ENCODE measurements at regions not wholly inside any gene's neighbourhood (a gene's known extent, or its start where the extent isn't known, plus 50 kb on each side); places are given as distances from the start of the nearest gene placed in this dataset.

DNA sequence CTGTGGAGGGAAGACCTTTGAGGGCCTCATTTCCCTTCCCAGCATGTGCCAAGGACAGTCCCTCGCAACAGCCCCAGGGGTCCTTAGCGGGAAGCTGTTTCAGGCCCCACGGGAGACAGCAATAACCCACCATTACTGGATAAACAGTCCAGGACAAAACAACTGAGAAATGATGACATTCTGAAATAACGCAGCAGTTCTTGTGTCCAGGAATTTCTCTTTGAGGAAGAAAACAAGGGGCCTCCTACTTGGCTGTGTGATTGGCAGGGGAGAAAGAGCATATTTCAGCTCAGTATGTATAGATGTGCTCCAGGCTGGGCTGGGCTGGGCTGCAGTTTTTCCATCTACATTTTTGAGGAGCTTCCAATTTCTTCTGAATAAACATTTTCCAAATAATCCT lies 82.2 kb upstream of the THBS1 start:
- Histone ChIP-seq H3K36me3 (ENCODE audit: insufficient read depth, low read length) (no peaks in the 10 kb centered on the region), H3K4me1 (ENCODE audit: insufficient read depth, low read length) (no peaks in the 10 kb centered on the region), H3K27me3 (ENCODE audit: control insufficient read depth in 1 of 2, insufficient read depth in 2 of 2, low read length in 2 of 2) (no peaks in the 10 kb centered on the region), H3K9me3 (ENCODE audit: control insufficient read depth in 1 of 2, insufficient read depth in 1 of 2, low read length in 2 of 2) (no peaks in the 10 kb centered on the region), H3K4me3 (ENCODE audit: low read length) (no peak overlapping the region), H3K27ac (ENCODE audit: low read depth in 1 of 2, low read length in 2 of 2) (no peak overlapping the region)
- H3K27ac Mint-ChIP-seq = no peak overlapping the region
- ChIA-PET POLR2A (no interaction called here), CTCF (no interaction called here)
- H3K4me3 Mint-ChIP-seq = no peak overlapping the region
- H3K9me3 Mint-ChIP-seq = no peaks in the 10 kb centered on the region
- H3K36me3 Mint-ChIP-seq (ENCODE audit: low read depth) = no peaks in the 10 kb centered on the region
- DNase-seq (no peak), ATAC-seq (ENCODE audit: poor library complexity) (no peak)
- H3K4me1 Mint-ChIP-seq (ENCODE audit: low read depth) = no peaks in the 10 kb centered on the region
- no peaks in the 10 kb centered on the region for H3K27me3 Mint-ChIP-seq
- intact Hi-C loops (cut with DNase I, micrococcal nuclease) = no loop called here
- TF ChIP-seq, protein P1, sequence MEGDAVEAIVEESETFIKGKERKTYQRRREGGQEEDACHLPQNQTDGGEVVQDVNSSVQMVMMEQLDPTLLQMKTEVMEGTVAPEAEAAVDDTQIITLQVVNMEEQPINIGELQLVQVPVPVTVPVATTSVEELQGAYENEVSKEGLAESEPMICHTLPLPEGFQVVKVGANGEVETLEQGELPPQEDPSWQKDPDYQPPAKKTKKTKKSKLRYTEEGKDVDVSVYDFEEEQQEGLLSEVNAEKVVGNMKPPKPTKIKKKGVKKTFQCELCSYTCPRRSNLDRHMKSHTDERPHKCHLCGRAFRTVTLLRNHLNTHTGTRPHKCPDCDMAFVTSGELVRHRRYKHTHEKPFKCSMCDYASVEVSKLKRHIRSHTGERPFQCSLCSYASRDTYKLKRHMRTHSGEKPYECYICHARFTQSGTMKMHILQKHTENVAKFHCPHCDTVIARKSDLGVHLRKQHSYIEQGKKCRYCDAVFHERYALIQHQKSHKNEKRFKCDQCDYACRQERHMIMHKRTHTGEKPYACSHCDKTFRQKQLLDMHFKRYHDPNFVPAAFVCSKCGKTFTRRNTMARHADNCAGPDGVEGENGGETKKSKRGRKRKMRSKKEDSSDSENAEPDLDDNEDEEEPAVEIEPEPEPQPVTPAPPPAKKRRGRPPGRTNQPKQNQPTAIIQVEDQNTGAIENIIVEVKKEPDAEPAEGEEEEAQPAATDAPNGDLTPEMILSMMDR (IDR thresholded peaks at IDR 0.05) = no peak

DNA sequence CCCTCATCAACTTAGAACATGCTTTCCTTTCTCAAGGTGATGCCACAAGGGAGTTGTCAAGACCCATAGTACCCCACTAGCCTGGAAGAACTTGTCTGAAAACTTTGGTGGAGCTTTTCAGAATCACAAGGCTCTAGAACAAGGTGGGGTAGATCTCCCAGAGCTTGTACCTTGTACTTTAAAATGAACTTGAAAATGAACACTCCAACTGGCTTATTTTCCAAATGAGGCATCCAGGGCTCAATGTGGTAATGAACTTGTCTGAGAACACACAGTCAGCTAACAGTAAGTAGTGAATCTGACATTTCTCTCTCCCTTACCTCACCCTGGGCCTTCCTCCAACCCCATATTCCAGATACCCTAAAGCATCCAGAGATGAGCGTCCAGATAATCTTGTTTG lies 81.8 kb upstream of the THBS1 start:
- H3K27me3 ChIP-seq (ENCODE audit: control insufficient read depth in 1 of 2, insufficient read depth in 2 of 2, low read length in 2 of 2) = no peaks in the 10 kb centered on the region
- POLR2A ChIA-PET = no interaction called here
- intact Hi-C loops (cut with DNase I, micrococcal nuclease) = no loop called here
- Mint-ChIP-seq H3K4me1 (ENCODE audit: low read depth) (no peaks in the 10 kb centered on the region), H3K4me3 (no peak overlapping the region), H3K27me3 (no peaks in the 10 kb centered on the region), H3K9me3 (no peaks in the 10 kb centered on the region), H3K27ac (no peak overlapping the region), H3K36me3 (ENCODE audit: low read depth) (no peaks in the 10 kb centered on the region)
- DNase-seq (no peak), ATAC-seq (ENCODE audit: poor library complexity) (no peak)
- no peak overlapping the region for H3K4me3 ChIP-seq (ENCODE audit: low read length)
- CTCF ChIA-PET = no interaction called here
- H3K4me1 ChIP-seq (ENCODE audit: insufficient read depth, low read length) = no peaks in the 10 kb centered on the region
- H3K36me3 ChIP-seq (ENCODE audit: insufficient read depth, low read length) = no peaks in the 10 kb centered on the region
- TF ChIP-seq, protein P1 (IDR thresholded peaks at IDR 0.05) = no peak
- H3K27ac ChIP-seq (ENCODE audit: low read depth in 1 of 2, low read length in 2 of 2) = no peak overlapping the region
- no peaks in the 10 kb centered on the region for H3K9me3 ChIP-seq (ENCODE audit: control insufficient read depth in 1 of 2, insufficient read depth in 1 of 2, low read length in 2 of 2)

DNA sequence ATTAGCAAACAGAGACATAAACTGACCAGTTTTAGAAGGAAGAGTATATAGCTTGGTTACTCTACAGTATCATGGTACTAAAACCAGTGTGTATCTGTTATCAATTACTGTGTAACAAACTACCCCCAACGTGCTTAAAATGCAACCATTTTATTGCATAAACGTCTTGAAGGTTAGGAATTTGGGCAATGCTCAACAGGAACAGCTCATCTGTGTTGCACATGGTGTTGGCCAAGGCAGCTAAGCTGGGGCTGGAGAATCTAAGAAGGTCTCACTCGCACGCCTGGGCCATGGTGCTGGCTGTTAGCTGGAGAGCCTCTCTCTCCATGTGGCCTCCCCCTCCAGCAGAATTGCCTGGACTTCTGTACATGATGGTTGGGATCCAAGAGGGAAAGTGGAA lies 81.2 kb upstream of the THBS1 start:
- intact Hi-C loops (cut with DNase I, micrococcal nuclease) = no loop called here
- DNase-seq = no peak
- no peaks in the 10 kb centered on the region for H3K4me1 Mint-ChIP-seq (ENCODE audit: low read depth)
- H3K36me3 ChIP-seq (ENCODE audit: insufficient read depth, low read length) = no peaks in the 10 kb centered on the region
- H3K27ac ChIP-seq (ENCODE audit: low read depth in 1 of 2, low read length in 2 of 2) = no peak overlapping the region
- CTCF ChIA-PET = no interaction called here
- no peaks in the 10 kb centered on the region for H3K4me1 ChIP-seq (ENCODE audit: insufficient read depth, low read length)
- no peaks in the 10 kb centered on the region for H3K36me3 Mint-ChIP-seq (ENCODE audit: low read depth)
- no peaks in the 10 kb centered on the region for H3K9me3 Mint-ChIP-seq
- H3K27me3 ChIP-seq (ENCODE audit: control insufficient read depth in 1 of 2, insufficient read depth in 2 of 2, low read length in 2 of 2) = no peaks in the 10 kb centered on the region
- POLR2A ChIA-PET = no interaction called here
- H3K9me3 ChIP-seq (ENCODE audit: control insufficient read depth in 1 of 2, insufficient read depth in 1 of 2, low read length in 2 of 2) = no peaks in the 10 kb centered on the region
- no peak overlapping the region for H3K4me3 ChIP-seq (ENCODE audit: low read length)
- H3K27ac Mint-ChIP-seq = no peak overlapping the region
- no peak overlapping the region for H3K4me3 Mint-ChIP-seq
- no peak for ATAC-seq (ENCODE audit: poor library complexity)
- TF ChIP-seq, protein P1 (IDR thresholded peaks at IDR 0.05) = no peak
- H3K27me3 Mint-ChIP-seq = no peaks in the 10 kb centered on the region

All from CD4-positive, alpha-beta T cell (primary cell).